T47D (cell line): ENCODE measurements at regions not wholly inside any gene's neighbourhood (a gene's known extent, or its start where the extent isn't known, plus 50 kb on each side); places are given as distances from the start of the nearest gene placed in this dataset.
"Not testable (repeated sequence)": the region's sequence is repeated elsewhere in the genome, so short reads cannot be mapped to it uniquely, and the experiment has no call there.

Experiments
- DNase-seq, 2 experiments: peaks; one replicate each; pipeline versions ENCODE4 v3.0.0 to v3.0.0-alpha.2; 2011 to 2012; ENCODE audit warnings: low read depth in 1 of 2, low spot score in 1 of 2
- JUND ChIP-seq: IDR thresholded peaks from 2 replicates; pipeline ENCODE4 v1.6.1; 2012; ENCODE audit warnings: low read depth
- in situ Hi-C: cut with HindIII; loops from 2 replicates; pipeline ENCODE4 v1.10.0; 2016; ENCODE audit warnings: low sequenced_read_pairs, low pct_unique_long_range_greater_than_20kb

GRCh38 chr9:34773306-34773910, 63.5 kb upstream of the CCL21 start:
- DNase-seq = no peak

GRCh38 chr9:34771007-34771406, 61.1 kb upstream of the CCL21 start:
- no peak for TF ChIP-seq JUND
- DNase-seq = peak in 1 of 2 experiments; percentile 13
- in situ Hi-C loops = no loop called here

More at GRCh38 chr9:34773306-34773910, 63.5 kb upstream of the CCL21 start:
- in situ Hi-C loops = no loop called here
- no peak for TF ChIP-seq JUND

- DNase-seq, in situ Hi-C loops: not testable (repeated sequence)
Observed at GRCh38 chr9:34767087-34767486, 57.2 kb upstream of the CCL21 start.

- DNase-seq = peak; percentile 10 to 49
- in situ Hi-C loops = not testable (repeated sequence)
Observed at GRCh38 chr9:34760196-34761040, 50.5 kb upstream of the CCL21 start.
